Glomerular visceral epithelial cell (primary cell): ENCODE measurements at regions not wholly inside any gene's neighbourhood (a gene's known extent, or its start where the extent isn't known, plus 50 kb on each side); places are given as distances from the start of the nearest gene placed in this dataset.
"Not testable (repeated sequence)": the region's sequence is repeated elsewhere in the genome, so short reads cannot be mapped to it uniquely, and the experiment has no call there.

ENCODE experiments used
- DNase-seq: peaks from one replicate; pipeline ENCODE4 v3.0.0-alpha.2; 2016; ENCODE audit errors: extremely low spot score

DNA sequence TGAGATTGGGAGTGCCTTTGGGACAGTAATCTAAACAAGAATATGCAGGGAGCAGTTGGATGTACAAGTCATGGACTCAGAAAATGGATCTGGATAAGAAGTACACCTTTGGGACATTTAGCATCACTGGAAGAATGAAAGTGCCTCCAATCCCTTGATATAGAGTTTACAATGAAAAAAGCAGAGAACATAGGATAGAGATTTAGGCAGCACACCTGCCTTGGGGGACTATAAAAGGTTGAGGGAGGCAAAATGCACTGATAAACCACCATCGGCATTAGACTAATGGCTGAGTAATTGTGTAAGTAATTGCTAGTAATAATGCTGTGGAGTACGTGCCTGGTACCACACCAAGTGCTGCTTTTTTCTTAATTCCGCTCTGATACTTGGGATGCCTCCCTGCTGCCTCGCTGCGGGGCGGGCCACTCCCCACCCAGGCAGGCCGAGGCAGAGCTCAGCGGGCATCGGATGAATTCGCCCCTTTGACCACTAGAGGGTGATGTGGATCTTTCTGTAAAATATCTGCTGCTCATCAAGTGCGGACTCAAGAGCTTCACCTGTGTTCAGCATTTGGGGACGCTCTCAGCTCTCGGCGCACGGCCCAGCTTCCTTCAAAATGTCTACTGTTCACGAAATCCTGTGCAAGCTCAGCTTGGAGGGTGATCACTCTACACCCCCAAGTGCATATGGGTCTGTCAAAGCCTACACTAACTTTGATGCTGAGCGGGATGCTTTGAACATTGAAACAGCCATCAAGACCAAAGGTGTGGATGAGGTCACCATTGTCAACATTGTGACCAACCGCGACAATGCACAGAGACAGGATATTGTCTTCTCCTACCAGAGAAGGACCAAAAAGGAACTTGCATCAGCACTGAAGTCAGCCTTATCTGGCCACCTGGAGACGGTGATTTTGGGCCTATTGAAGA lies 99.9 kb downstream of the ANKRD18B start:
- peak; percentile 74 for DNase-seq

DNA sequence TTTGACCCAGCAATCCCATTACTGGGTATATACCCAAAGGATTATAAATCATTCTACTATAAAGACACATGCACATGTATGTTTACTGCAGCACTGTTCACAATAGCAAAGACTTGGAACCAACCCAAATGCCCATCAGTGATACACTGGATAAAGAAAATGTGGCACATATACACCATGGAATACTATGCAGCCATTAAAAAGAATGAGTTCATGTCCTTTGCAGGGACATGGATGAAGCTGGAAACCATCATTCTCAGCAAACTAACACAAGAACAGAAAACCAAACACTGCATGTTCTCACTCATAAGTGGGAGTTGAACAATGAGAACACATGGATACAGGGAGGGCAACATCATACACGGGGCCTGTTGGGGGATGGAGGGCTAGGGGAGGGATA lies 104.3 kb downstream of the ANKRD18B start:
- not testable (repeated sequence) for DNase-seq

DNA sequence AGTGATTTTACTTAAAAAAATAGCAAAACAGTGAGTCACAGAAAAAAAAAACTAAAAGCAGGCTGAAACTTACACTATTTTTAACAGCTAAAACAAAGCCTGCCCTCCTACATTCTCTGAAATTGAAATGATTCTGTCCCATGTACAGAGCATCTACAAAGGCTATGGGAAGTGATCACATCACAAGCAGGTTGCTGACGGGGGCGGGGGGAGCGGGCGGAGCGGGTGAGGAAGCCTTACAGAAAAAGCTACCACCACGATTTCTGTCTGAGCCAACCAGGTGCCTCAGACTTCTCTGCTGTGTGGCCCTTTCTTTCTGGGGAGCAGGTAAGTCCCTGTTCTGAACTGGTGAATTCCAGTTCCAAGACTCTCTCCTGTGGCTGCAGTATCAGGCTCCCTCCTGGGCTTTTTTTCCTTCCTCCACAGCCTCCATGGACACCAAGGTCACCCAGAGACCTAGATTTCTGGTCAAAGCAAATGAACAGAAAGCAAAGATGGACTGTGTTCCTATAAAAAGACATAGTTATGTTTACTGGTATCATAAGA lies 104.9 kb downstream of the ANKRD18B start:
- DNase-seq, result no peak

DNA sequence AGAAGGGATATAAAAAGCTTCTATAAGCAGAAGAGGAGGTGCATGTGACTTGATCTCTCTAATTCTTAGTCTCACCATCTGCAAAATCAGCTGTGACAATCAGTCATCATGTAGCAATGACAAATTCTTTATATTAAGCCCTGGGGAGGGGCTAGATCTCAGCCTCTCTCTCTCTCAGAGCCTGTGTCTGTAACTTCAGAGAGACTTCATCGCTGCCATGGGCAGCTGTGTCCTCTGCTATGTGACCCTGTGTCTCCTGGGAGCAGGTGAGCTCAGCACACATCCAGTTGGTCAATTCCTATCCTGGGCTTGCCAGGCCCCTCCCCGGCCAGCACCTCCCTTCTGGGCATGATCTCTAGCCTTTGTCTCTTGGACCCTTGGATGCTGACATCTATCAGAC lies 109.6 kb downstream of the ANKRD18B start:
- no peak for DNase-seq

DNA sequence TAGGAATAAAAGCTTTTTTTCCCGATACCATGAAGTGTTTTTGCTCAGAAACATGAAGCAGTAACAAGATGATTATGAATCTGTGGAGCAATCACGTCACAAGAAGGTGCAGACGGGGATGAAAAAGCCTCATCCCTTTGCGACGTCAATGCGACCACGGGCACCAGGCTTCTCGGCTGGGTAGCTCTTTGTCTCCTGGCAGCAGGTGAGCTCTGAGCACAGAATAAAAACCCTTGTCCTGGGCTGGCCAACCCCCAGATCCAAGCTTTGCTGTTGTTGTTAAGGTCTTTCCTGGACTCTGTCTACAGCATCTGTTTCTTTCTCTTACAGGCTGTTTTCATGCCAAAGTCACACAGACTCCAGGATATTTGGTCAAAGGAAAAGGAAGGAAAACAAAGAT lies 113.8 kb downstream of the ANKRD18B start:
- no peak for DNase-seq

DNA sequence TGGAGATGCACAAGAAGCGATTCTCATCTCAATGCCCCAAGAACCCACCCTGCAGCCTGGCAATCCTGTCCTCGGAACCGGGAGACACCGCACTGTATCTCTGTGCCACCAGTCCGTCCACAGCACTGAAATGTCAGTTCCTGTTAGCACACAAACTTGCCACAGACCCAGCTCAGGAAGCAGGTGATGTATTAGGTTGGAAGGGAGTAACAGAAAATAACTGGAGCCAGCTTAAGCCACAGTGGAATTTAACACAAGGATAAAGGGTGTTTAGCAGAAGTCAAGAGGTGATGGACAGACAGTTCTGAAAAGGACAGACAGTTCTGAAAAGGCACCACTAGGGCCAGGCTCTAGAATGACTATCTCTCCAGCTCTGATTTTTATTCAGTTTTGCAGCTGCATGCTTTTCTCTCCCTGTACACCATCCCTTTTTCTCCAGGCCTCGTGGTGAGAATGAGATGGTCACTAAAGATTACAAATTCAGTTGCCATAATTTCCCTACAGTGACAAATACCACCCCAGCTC lies 114.4 kb downstream of the ANKRD18B start:
- DNase-seq, result no peak

DNA sequence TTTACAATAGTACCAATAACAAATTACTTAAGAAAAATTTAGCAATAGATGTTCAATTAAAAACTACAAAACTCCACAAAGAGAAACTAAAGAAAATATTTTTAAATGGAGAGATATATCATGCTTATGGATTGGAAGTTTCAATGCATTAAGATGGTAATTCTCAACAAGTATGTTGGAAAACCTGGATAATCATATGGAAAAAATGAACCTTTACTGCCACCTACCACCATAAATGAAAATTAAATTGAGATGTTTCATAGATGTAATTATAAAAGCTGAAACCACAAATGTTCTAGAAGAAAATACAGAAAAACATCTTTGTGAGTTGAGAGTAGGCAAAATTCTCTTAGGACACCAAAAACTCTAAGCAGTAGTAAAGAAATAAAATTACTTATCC lies 121.7 kb downstream of the ANKRD18B start:
- DNase-seq, result no peak

DNA sequence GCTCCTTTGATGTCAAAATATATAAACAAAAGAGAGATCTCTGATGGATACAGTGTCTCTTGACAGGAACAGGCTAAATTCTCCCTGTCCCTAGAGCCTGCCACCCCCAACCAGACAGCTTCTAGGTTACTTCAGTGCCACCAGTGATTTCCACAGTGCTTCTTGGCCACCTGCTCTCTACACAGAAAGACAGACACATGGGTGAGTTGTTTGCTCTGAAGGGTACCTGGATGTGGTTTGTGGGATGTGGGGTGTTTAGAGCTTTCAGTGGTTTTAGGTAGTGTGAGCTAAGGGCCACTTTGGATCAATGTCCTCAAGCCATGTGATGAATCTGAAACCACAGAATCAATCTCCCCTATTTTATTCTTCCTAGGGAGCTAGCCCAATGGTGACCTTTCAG lies 125.4 kb downstream of the ANKRD18B start:
- DNase-seq, result no peak

DNA sequence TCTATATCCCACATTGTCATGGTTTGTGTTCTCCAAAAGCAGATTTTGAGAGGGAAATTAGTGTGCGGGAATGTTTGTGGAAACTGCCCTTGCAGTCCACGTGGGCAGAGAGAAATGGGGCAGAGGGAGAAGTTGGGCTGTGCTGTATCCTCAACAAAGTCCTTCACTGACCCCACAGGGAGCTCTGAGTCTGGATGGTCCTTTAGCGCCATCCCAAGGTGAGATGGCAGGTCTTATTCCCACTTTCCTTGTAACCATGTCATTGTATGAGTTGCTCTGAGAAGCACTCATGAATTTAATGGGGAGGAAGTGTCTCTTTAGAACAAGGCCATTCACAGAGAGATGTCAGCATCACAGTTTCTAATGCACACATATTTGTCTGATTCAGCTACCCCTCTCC lies 127.1 kb downstream of the ANKRD18B start:
- no peak for DNase-seq

DNA sequence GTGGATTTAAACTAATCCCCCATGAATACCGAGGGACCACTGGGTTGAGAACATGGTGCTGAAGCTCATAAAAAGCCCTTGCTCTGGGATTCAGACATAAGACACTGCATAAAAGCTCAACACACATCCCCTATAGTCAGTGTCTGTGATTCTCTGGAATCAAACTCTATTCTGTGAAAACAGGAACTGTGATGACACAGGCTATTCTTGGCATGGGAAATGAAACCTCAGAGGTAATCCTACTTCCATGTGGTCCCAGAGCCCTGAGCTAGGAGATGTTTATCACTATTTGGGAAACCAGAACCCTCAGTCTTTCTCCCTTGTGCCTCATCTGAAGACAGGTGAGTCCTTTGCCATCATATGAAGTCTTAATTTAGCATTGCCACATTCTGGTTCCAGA lies 135.4 kb upstream of the PRSS3 start:
- DNase-seq, result no peak

DNA sequence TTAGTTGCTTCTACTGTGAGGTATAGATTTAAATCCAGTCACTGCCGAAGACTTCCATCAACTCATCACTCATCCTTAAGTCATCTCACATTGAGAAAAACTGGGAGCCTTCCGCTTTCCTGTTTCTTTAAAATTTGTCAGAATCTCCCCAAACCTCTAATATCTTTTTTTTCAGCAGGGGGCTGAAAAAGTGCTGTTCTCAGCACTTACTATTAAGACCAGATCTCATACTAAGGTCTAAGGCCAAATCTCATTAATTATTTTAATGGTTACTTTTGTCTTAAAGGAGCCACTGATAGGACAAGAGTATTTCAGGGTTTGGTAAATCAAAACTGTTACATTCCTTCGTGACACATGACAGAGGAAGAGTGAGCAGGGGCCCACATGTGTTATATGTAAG lies 134.6 kb upstream of the PRSS3 start:
- DNase-seq, result no peak

DNA sequence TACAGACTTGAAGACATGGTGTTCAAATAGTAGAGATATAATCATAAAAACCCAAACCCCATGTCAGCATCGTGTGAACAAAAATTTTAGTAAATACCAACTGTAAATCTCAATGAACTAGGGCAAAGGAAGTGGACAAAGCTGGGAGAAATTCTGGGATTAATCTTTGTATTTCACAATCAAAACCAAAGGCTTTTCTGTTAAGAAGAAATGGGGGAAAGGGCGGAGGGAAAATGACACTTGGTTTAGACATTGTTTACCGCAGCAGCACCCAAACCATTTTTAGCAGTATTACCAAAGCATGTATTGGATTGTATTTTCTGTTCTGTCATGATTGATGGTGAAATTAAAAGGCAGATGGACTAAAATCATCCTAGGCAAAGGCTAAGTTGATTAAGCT lies 134.2 kb upstream of the PRSS3 start:
- DNase-seq, result no peak

DNA sequence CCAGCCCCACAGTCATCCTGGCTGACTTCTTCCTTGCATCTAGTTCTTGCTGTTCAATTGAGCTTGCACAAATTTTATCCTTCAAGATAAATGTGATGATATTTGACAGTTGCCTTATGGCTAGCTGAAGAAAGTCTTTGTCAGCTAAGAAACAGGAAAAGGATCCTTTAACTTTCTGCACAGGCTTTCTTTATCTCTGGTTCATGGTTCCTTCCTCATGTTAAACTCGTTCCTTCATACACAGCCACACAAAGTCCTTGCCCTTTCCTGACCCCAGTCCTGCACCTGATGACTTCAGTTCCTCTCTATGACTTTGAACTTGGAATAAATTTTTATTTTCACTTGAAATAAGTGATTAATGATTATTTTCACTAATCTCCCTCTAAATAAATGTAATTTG lies 132.5 kb upstream of the PRSS3 start:
- no peak for DNase-seq

DNA sequence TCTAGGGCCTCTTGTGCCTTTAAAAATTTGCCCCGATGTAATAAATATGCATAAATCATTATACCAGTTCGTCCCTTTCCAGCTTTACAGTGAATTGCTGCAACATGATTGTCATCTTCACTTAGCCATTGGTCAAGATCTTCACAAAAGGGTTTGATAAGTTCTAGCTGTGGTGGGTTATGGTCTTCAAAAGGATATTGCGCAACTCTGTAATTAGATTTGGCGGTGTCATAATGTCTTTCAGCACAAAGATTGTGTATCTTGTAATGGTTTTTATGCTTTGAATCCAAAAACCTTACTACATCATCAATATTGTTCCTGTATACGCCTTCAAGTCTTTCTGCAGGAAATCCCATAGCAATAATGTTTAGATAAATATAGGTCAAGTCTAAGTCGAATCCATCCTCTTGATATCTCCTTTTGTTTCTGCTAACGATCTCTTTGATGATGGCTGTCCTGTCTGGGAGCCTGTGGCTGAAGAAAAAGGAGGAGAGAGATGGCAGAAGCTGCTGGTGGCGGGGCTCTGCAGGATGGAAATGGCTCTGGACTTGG lies 119.1 kb upstream of the PRSS3 start:
- not testable (repeated sequence) for DNase-seq

DNA sequence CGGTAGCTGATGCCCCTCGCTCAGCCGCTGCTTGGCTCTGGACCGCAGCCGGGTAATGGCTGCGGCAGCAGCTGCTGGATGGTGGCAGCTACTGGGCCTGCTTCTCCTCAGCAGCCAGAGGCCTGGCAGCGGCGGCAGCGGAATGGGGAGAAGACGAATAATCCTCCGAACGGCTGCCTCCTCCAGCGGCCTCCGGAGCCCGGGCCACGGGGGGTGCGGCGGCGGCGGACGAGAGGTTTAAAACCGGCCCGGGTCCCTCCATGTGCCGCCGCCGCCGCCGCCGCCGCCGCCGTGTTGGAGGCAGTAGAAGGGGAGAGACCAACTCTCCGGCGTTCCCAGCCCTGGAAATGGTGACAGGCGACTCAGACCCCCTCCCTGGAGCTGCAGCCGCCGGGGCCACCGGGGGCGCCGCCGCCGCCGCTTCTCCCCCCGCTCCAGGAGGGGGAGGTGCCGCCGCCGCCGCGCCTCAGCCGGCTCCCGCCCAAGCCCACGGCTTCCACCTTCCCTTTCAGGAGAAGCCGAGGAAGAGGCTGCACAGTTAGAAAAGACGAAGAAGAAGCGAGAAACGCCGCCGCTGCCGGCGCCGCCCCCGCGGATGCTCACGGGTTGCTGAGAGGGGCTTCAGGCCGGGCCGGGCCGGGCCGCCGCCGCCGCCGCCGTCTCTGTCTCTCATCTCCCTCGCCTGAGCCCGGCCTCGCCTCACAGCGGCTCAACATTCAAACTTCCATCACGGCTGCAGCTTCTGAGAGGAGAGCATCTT lies 118.4 kb upstream of the PRSS3 start:
- no peak for DNase-seq

DNA sequence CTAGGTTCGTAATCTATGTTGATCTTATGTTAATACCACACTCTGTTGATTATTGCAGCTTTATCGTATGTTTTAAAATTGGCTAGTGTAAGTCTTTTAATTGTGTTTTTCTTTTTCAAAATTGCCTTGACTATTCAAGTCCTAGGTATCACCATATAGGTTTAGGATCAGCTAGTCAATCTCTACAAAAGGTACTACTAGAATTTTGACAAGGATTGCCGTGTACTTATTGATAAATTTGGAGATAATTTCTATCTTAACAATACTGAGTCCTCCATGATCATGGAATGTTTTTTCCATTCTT lies 117.9 kb upstream of the PRSS3 start:
- no peak for DNase-seq

DNA sequence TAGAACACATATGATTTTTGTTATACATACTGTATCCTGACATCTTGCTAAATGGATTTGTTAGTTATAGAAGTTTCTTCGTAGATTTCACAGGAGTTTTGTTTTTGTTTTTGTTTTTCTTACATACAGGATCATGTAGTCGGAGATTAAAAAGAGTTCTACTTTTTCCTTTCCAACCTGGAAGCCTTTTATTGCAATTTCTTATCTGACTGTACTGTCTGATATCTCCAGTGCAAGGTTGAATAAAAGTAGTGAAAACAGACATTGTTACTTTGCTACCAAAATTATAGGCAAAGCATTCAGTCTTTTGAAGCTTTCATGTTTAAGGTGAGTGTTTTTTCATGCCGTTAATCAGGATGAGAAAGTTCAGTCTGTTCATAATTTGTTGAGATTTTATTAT lies 117.4 kb upstream of the PRSS3 start:
- DNase-seq, result no peak

DNA sequence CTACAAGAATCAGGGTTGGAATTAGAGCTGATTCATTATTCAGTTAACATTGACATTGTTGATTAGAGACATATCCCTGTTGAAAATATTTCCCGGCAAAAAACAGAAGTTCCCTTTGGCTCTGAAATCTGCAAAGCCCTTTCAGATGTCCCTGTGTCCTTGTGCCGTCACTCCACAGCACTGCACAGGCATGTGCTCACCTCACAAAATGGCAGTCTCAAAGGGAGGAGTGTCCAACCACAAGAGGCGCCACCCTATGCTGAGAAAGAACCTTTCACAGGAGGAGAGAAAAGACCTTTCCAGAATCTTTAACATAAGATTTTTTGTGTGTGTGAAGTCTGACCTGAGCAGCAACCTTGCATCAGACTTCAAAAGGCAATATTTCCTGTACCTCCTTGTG lies 112.8 kb upstream of the PRSS3 start:
- DNase-seq, result no peak

DNA sequence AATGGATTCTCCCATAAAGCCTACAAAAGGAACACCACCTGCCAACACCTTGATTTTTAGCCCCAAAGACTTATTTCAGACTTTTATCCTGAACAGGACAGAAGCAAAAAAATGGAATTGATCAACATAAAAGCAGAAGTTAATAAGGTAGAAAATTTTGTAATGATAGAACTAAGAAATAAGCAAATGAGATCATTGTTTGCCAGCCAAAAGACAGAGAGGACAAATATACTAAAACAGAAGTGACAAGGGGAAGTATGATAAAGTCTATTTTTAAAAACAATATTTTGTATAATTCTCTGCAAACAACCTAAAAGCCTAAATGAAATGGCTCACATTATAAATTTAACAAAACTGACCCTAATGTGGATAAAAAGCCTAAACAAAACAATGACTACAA lies 110.5 kb upstream of the PRSS3 start:
- DNase-seq, result no peak

DNA sequence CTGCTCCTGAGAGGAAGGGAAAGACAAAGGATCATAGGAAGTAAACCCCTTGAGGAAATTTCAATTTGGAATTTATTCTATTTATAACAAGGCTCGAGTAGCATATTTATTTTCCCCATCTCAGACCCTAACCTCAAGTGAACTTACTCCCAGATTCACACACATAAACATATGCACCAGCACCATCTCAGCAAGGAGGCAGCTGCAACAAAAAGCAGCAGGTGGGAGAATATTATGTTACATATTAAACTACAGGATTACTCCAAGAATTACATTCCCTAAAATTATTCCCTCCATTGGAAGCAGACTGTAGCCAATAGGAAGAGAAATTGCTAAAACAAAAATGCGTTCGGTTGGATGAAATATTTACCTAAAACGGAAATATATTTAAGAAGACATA lies 108.4 kb upstream of the PRSS3 start:
- no peak for DNase-seq

DNA sequence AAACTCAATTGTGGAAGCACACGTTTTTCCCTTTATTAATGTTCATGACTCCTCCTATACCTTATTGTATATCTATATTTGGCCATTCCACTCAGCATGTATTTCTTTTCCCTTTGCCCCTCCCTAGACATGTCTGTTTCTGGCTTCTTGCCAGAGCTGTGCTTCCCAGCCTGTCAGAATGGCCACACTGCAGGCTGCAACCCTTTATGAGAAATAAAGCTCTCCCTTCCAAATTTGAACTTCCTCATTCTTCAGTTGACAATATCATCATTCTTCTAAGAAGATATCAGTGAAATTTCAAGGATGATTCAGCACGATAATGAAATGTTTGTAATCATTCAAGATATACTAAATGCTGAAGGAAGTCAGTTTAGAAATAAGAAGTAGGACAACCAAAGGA lies 107.6 kb upstream of the PRSS3 start:
- no peak for DNase-seq

DNA sequence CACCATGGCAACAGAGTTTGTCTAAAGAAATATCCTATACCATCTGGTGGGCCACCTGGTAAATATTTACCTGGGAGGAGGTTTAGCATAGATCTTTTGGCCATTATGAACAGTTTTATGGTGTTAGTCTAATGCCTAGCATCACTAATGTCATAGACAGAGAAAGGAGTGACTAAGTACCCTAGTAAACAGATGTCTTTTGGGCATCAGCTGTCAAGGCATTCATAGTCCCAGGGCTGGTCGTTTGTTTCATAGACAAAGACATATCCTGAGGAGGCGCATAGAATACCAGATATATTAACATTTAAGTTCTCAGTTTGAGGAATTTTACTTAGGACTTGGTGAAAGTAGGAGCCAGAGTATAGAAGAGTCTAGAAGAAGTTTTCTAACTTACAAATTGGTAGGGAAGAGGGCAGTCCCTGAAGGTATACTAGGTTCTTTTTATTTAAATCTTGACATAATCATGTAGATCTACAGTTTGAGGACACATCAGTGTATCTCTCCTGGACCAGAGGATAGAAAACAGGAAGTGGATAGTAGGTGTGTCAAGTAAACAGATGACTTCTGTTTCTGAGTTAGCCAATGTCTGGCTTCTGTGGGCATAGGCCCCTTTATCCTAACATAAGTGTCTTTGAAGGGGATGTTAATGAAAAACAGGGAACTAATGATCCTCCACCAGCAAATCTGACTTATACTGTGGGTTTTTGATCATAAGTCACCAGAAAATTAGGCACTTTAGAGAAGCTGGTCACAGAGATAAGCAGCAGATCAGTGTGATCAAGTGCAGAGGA lies 105.0 kb upstream of the PRSS3 start:
- no peak for DNase-seq
